PC-3 (cell line): ENCODE measurements at regions not wholly inside any gene's neighbourhood (a gene's known extent, or its start where the extent isn't known, plus 50 kb on each side); places are given as distances from the start of the nearest gene placed in this dataset.

Experiments used
- ATAC-seq: fragments of 200-7000 bp; cut with Tn5 transposase; 2 replicates; pipeline ENCODE4 v1.9.1; 2020; ENCODE audit warnings: mild to moderate bottlenecking, moderate library complexity
- BruUV-seq: library from RNA; stranded (reverse); fragments of 400-500 nt; replicated peaks from 2 replicates; lab custom pipeline; 2021; lab: Mats Ljungman, UMichigan
- CTCF ChIA-PET: fragments of 300-600 bp; sonication (Branson Sonifier 250); formaldehyde crosslinking; loops from one replicate; lab custom pipeline; 2022; ENCODE audit warnings: antibody characterized with exemption; lab: Charles Lee
- POLR2A ChIA-PET: fragments of 300-600 bp; sonication (Branson Sonifier 250); formaldehyde crosslinking; loops from one replicate; lab custom pipeline; 2022; ENCODE audit warnings: antibody characterized with exemption; ENCODE audit not compliant: unreplicated experiment; lab: Charles Lee
- DNase-seq: peaks from one replicate; pipeline ENCODE4 v3.0.0-alpha.2; 2015
- H2AFZ ChIP-seq: fragments of 300-600 bp; sonication (generic); 2 replicates; pipeline ENCODE4 v1.6.0; 2016; ENCODE audit warnings: antibody characterized with exemption, low read length
- H3F3A ChIP-seq: fragments of 300-600 bp; sonication (generic); one replicate; pipeline ENCODE4 v1.6.0; 2017; ENCODE audit warnings: antibody characterized with exemption, low read length, control low read depth, mild to moderate bottlenecking; ENCODE audit not compliant: unreplicated experiment
- H3K27ac ChIP-seq: fragments of 300-600 bp; sonication (generic); 2 replicates; pipeline ENCODE4 v1.5.1; 2016; ENCODE audit warnings: mild to moderate bottlenecking, low read length
- H3K27me3 ChIP-seq: fragments of 300-600 bp; sonication (generic); 2 replicates; pipeline ENCODE4 v1.6.1; 2016; ENCODE audit warnings: low read length, mixed read lengths
- H3K36me3 ChIP-seq: fragments of 300-600 bp; sonication (generic); 2 replicates; pipeline ENCODE4 v1.6.1; 2016; ENCODE audit warnings: low read depth, mixed run types, low read length, mixed read lengths
- H3K4me1 ChIP-seq: fragments of 300-600 bp; sonication (generic); 2 replicates; pipeline ENCODE4 v1.5.1; 2016; ENCODE audit warnings: low read length; ENCODE audit not compliant: insufficient read depth
- H3K4me2 ChIP-seq: fragments of 300-600 bp; sonication (generic); 2 replicates; pipeline ENCODE4 v1.6.0; 2016; ENCODE audit warnings: low read length
- H3K4me3 ChIP-seq: fragments of 300-600 bp; sonication (generic); 2 replicates; pipeline ENCODE4 v1.5.1; 2016; ENCODE audit warnings: mild to moderate bottlenecking, low read length, mixed read lengths
- H3K79me2 ChIP-seq: fragments of 300-600 bp; sonication (generic); 2 replicates; pipeline ENCODE4 v1.6.1; 2017; ENCODE audit warnings: low read length, mixed read lengths
- H3K9ac ChIP-seq: fragments of 300-600 bp; sonication (generic); 2 replicates; pipeline ENCODE4 v1.6.0; 2016; ENCODE audit warnings: mild to moderate bottlenecking, low read length
- H3K9me2 ChIP-seq: fragments of 300-600 bp; sonication (generic); replicated peaks from 2 replicates; pipeline ENCODE4 v1.6.1; 2016; ENCODE audit warnings: mixed run types, low read length, mixed read lengths
- H3K9me3 ChIP-seq: fragments of 300-600 bp; sonication (generic); 2 replicates; pipeline ENCODE4 v1.6.1; 2016; ENCODE audit warnings: low read length, mixed read lengths
- H4K20me1 ChIP-seq: fragments of 300-600 bp; sonication (generic); 2 replicates; pipeline ENCODE4 v1.6.1; 2016; ENCODE audit warnings: low read length, mixed read lengths
- EZH2 ChIP-seq: fragments of 300-600 bp; sonication (generic); IDR thresholded peaks from one replicate; pipeline ENCODE4 v1.6.1; 2017; ENCODE audit warnings: antibody characterized with exemption, mild to moderate bottlenecking, low read length; ENCODE audit not compliant: unreplicated experiment
- EZH2phosphoT487 ChIP-seq: fragments of 300-600 bp; sonication (generic); IDR thresholded peaks from 2 replicates; pipeline ENCODE4 v1.6.1; 2018; ENCODE audit warnings: mild to moderate bottlenecking, antibody characterized with exemption, low read length, borderline replicate concordance
- intact Hi-C: fragments of 100-400 bp; cut with micrococcal nuclease; formaldehyde crosslinking; loops from 2 replicates; pipeline ENCODE4 v1.9.0; 2023
- TF ChIP-seq, protein P1 (sequence below): fragments of 300-600 bp; sonication (generic); conservative IDR thresholded peaks from 2 replicates; pipeline ENCODE4 v1.5.1; 2017; ENCODE audit warnings: antibody characterized with exemption, low read depth, mild to moderate bottlenecking, low read length

DNA sequence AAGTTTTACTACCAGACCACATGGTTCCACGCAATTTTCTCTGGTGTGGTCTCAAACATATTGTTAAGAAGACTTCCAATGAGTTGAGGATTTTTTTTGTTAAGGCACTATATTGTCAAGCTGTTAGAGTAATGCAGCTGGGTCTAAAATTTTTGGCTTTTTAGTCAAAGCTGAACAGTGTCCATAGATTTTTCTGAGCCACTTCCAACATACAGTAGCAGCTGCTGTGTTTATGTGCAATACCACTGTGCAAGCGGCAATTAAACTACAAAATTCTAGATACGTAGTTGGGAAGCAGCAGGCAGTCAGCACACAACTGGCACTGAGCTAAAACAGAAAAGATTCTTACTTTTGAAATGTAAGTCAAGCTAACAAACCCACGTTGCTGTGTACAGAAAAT is 1551.1 kb upstream of the AGA start:
- intact Hi-C loops: no loop called here
- ChIA-PET POLR2A (no interaction called here), CTCF (no interaction called here)
- Histone ChIP-seq H3K9me3 (no peaks in the 10 kb centered on the region), H3K9ac (no peak overlapping the region), H3K36me3 (no peaks in the 10 kb centered on the region), H3K27me3 (no peaks in the 10 kb centered on the region), H3K4me1 (no peaks in the 10 kb centered on the region), H3K27ac (no peak overlapping the region), H2AFZ (no peak overlapping the region), H3K79me2 (no peaks in the 10 kb centered on the region), H3K4me2 (peak overlapping the region; percentile 9; the same call in 1 of the 2 replicates), H3F3A (no peaks in the 10 kb centered on the region), H4K20me1 (no peaks in the 10 kb centered on the region), H3K9me2 (no peaks in the 10 kb centered on the region), H3K4me3 (no peak overlapping the region)
- TF ChIP-seq, protein P1, sequence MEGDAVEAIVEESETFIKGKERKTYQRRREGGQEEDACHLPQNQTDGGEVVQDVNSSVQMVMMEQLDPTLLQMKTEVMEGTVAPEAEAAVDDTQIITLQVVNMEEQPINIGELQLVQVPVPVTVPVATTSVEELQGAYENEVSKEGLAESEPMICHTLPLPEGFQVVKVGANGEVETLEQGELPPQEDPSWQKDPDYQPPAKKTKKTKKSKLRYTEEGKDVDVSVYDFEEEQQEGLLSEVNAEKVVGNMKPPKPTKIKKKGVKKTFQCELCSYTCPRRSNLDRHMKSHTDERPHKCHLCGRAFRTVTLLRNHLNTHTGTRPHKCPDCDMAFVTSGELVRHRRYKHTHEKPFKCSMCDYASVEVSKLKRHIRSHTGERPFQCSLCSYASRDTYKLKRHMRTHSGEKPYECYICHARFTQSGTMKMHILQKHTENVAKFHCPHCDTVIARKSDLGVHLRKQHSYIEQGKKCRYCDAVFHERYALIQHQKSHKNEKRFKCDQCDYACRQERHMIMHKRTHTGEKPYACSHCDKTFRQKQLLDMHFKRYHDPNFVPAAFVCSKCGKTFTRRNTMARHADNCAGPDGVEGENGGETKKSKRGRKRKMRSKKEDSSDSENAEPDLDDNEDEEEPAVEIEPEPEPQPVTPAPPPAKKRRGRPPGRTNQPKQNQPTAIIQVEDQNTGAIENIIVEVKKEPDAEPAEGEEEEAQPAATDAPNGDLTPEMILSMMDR: no peak
- TF ChIP-seq EZH2 (no peak), EZH2phosphoT487 (no peak)
- DNase-seq: no peak
- no peak for ATAC-seq
- no TSS peak for BruUV-seq

DNA sequence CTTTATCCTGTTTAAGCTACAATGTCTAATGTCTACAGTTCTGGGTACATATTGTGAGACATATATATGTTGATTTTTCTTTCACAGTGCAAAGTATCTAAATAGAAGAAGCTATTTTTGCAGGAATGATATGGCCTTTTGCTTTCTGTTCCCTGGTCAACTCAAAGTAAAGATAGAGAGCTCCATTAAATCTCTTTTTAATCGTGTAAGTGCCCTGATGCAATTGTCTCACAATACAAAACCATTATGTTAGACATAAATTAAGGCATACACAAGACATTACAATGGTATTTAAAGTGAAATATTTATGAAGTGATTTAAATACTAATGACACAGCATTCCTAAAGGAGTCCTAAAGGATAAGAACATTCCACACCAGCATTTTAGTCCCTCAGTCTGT is 1559.7 kb upstream of the AGA start:
- H3K36me3 ChIP-seq: no peaks in the 10 kb centered on the region
- intact Hi-C loops: no loop called here
- no peaks in the 10 kb centered on the region for H3K27me3 ChIP-seq
- no peak overlapping the region for H3K27ac ChIP-seq
- no peaks in the 10 kb centered on the region for H3K79me2 ChIP-seq
- CTCF ChIA-PET: interaction anchor here (0.5 kb wide), 1 partner anchor 488 kb away, joined by 9 read pairs; no protein-coding TSS in a partner anchor
- TF ChIP-seq, protein P1: no peak
- TF ChIP-seq EZH2phosphoT487 (no peak), EZH2 (no peak)
- no peaks in the 10 kb centered on the region for H4K20me1 ChIP-seq
- no peak overlapping the region for H3K9ac ChIP-seq
- POLR2A ChIA-PET: no interaction called here
- H3K9me3 ChIP-seq: no peaks in the 10 kb centered on the region
- DNase-seq: no peak
- H2AFZ ChIP-seq: no peak overlapping the region
- no peaks in the 10 kb centered on the region for H3K9me2 ChIP-seq
- H3K4me3 ChIP-seq: no peak overlapping the region
- no peak overlapping the region for H3K4me2 ChIP-seq
- ATAC-seq: no peak
- no TSS peak for BruUV-seq
- H3K4me1 ChIP-seq: no peaks in the 10 kb centered on the region
- H3F3A ChIP-seq: no peaks in the 10 kb centered on the region

DNA sequence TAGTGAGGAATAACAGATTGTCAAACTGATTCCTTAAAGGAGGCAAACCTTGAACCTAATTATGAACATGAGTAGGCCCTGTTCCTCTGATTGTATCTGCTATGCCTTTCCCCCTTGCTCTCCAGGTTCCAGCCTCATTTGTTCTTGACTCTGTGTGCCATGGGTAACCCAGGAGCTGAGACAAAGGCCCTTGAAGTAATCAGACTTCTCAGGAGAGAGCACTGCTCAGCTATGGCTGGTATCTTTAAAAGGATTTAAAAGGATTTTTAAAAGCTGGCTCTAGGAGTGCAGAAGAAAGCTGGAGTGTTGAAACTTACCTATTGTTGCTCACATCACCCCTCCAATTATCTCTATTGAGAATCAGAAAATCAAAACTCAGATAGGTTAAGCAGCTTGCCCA is 1565.5 kb upstream of the AGA start:
- Histone ChIP-seq H3K27me3 (peaks cover 9% of the 10 kb centered on the region; the same call in 1 of the 2 replicates), H3K9me3 (no peaks in the 10 kb centered on the region), H3K79me2 (no peaks in the 10 kb centered on the region), H3K9ac (no peak overlapping the region), H3K4me1 (no peaks in the 10 kb centered on the region), H3K4me2 (no peak overlapping the region), H3F3A (no peaks in the 10 kb centered on the region), H3K9me2 (no peaks in the 10 kb centered on the region), H3K36me3 (no peaks in the 10 kb centered on the region), H4K20me1 (no peaks in the 10 kb centered on the region), H3K4me3 (no peak overlapping the region), H2AFZ (no peak overlapping the region), H3K27ac (no peak overlapping the region)
- intact Hi-C loops: no loop called here
- POLR2A ChIA-PET: no interaction called here
- TF ChIP-seq EZH2 (no peak), EZH2phosphoT487 (no peak)
- TF ChIP-seq, protein P1: no peak
- BruUV-seq: no TSS peak
- DNase-seq: no peak
- CTCF ChIA-PET: no interaction called here
- no peak for ATAC-seq
